IMR-90 (cell line): ENCODE measurements at regions not wholly inside any gene's neighbourhood (a gene's known extent, or its start where the extent isn't known, plus 50 kb on each side); places are given as distances from the start of the nearest gene placed in this dataset.

Source experiments
- ATAC-seq: fragments of 200-7000 bp; cut with Tn5 transposase; 2 replicates; pipeline ENCODE4 v1.9.1; 2020; ENCODE audit warnings: low read depth, mild to moderate bottlenecking, moderate library complexity
- BruUV-seq: library from RNA; stranded (reverse); fragments of 400-500 nt; replicated peaks from 2 replicates; lab custom pipeline; 2021; lab: Mats Ljungman, UMichigan
- CTCF ChIA-PET: fragments of 300-600 bp; formaldehyde crosslinking; extraction: SDS; loops from one replicate; lab custom pipeline; 2021; ENCODE audit warnings: antibody characterized with exemption; lab: Yijun Ruan, JAX
- POLR2A ChIA-PET: fragments of 300-600 bp; sonication (Branson Sonifier 250); formaldehyde crosslinking; loops from one replicate; lab custom pipeline; 2022; ENCODE audit warnings: antibody characterized with exemption; ENCODE audit not compliant: unreplicated experiment; lab: Charles Lee
- DNase-seq: peaks from one replicate; pipeline ENCODE4 v3.0.0; 2013
- H2AFZ ChIP-seq: replicated peaks from 2 replicates; pipeline ENCODE3; 2013; ENCODE audit warnings: low read length, mild to moderate bottlenecking; ENCODE audit not compliant: poor library complexity
- H2AK5ac ChIP-seq: 2 replicates; pipeline ENCODE4 v1.6.1; 2013; ENCODE audit warnings: low read depth, low read length, inconsistent platforms
- H2AK9ac ChIP-seq: replicated peaks from 2 replicates; pipeline ENCODE3; 2013; ENCODE audit warnings: mild to moderate bottlenecking, low read depth, low read length, moderate library complexity; ENCODE audit not compliant: poor library complexity
- H2BK120ac ChIP-seq: 2 replicates; pipeline ENCODE4 v1.6.1; 2013; ENCODE audit warnings: low read depth, low read length, inconsistent platforms
- H2BK15ac ChIP-seq: 3 replicates; pipeline ENCODE4 v1.6.1; 2013; ENCODE audit warnings: low read depth, low read length, inconsistent platforms
- H2BK20ac ChIP-seq: 2 replicates; pipeline ENCODE4 v1.6.1; 2013; ENCODE audit warnings: low read depth, mild to moderate bottlenecking, inconsistent platforms, low read length, moderate library complexity
- H2BK5ac ChIP-seq: 2 replicates; pipeline ENCODE4 v1.6.1; 2013; ENCODE audit warnings: mild to moderate bottlenecking, low read depth, low read length, inconsistent platforms; ENCODE audit not compliant: poor library complexity, severe bottlenecking
- H3K14ac ChIP-seq: replicated peaks from 2 replicates; pipeline ENCODE4 v1.6.1; 2013; ENCODE audit warnings: low read depth, low read length, inconsistent platforms
- H3K18ac ChIP-seq: 2 replicates; pipeline ENCODE4 v1.6.1; 2013; ENCODE audit warnings: low read depth, low read length, control low read depth
- H3K23ac ChIP-seq: 2 replicates; pipeline ENCODE4 v1.6.1; 2013; ENCODE audit warnings: low read depth, low read length, inconsistent platforms
- H3K27ac ChIP-seq: 2 replicates; pipeline ENCODE4 v1.5.1; 2013; ENCODE audit warnings: mild to moderate bottlenecking, control low read depth, low read length; ENCODE audit not compliant: insufficient read depth
- H3K27me3 ChIP-seq: 2 replicates; pipeline ENCODE4 v1.6.1; 2013; ENCODE audit warnings: low read length; ENCODE audit not compliant: control insufficient read depth, insufficient read depth
- H3K36me3 ChIP-seq: 2 replicates; pipeline ENCODE4 v1.6.1; 2013; ENCODE audit warnings: low read length, mixed read lengths; ENCODE audit not compliant: control insufficient read depth, insufficient read depth
- H3K4ac ChIP-seq: 2 replicates; pipeline ENCODE4 v1.6.1; 2013; ENCODE audit warnings: low read depth, low read length, inconsistent platforms
- H3K4me1 ChIP-seq: 2 replicates; pipeline ENCODE4 v1.6.1; 2013; ENCODE audit warnings: low read length, mixed read lengths; ENCODE audit not compliant: control insufficient read depth, insufficient read depth
- H3K4me2 ChIP-seq: 2 replicates; pipeline ENCODE4 v1.6.1; 2013; ENCODE audit warnings: low read depth, mild to moderate bottlenecking, control low read depth, low read length, moderate library complexity
- H3K4me3 ChIP-seq: 2 replicates; pipeline ENCODE4 v1.5.1; 2013; ENCODE audit warnings: low read depth, mild to moderate bottlenecking, control low read depth, low read length, moderate library complexity; ENCODE audit not compliant: insufficient read depth
- H3K56ac ChIP-seq: 2 replicates; pipeline ENCODE4 v1.6.1; 2013; ENCODE audit warnings: low read length, inconsistent platforms; ENCODE audit not compliant: insufficient read depth; ENCODE audit errors: extremely low read depth
- H3K79me1 ChIP-seq, 2 experiments: 2 replicates each; pipeline ENCODE4 v1.6.1; 2013; ENCODE audit warnings: low read length in 2 of 2, inconsistent platforms in 1 of 2, low read depth in 1 of 2
- H3K9ac ChIP-seq: 2 replicates; pipeline ENCODE4 v1.6.1; 2013; ENCODE audit warnings: low read depth, low read length, control low read depth
- H3K9me1 ChIP-seq: 2 replicates; pipeline ENCODE4 v1.6.1; 2013; ENCODE audit warnings: low read length, inconsistent platforms; ENCODE audit not compliant: insufficient read depth
- H3K9me3 ChIP-seq: 2 replicates; pipeline ENCODE4 v1.6.1; 2013; ENCODE audit warnings: low read length; ENCODE audit not compliant: control insufficient read depth, insufficient read depth
- H4K20me1 ChIP-seq: 2 replicates; pipeline ENCODE4 v1.6.1; 2013; ENCODE audit warnings: low read length, inconsistent platforms; ENCODE audit not compliant: insufficient read depth
- H4K5ac ChIP-seq: 2 replicates; pipeline ENCODE4 v1.6.1; 2013; ENCODE audit warnings: mild to moderate bottlenecking, low read depth, low read length, control low read depth
- H4K8ac ChIP-seq, 2 experiments: 2 replicates each; pipeline ENCODE4 v1.6.1; 2013; ENCODE audit warnings: low read depth in 2 of 2, low read length in 2 of 2, control low read depth in 1 of 2, inconsistent platforms in 1 of 2
- H4K91ac ChIP-seq: 2 replicates; pipeline ENCODE4 v1.6.1; 2013; ENCODE audit warnings: low read depth, low read length, inconsistent platforms; ENCODE audit not compliant: insufficient read depth
- BHLHE40 ChIP-seq: fragments of 150-350 bp; IDR thresholded peaks from 2 replicates; pipeline ENCODE4 v1.6.1; 2016; ENCODE audit warnings: mild to moderate bottlenecking, low read depth, low read length
- CEBPB ChIP-seq: IDR thresholded peaks from 2 replicates; pipeline ENCODE4 v1.6.1; 2012; ENCODE audit warnings: low read depth, low read length, improper control_type of control experiment
- CHD1 ChIP-seq: IDR thresholded peaks from 2 replicates; pipeline ENCODE4 v1.6.1; 2012; ENCODE audit warnings: low read depth, low read length, improper control_type of control experiment
- FOS ChIP-seq: fragments of 150-350 bp; IDR thresholded peaks from 2 replicates; pipeline ENCODE4 v1.6.1; 2016; ENCODE audit warnings: low read depth, low read length
- MAFK ChIP-seq: IDR thresholded peaks from 2 replicates; pipeline ENCODE4 v1.6.1; 2012; ENCODE audit warnings: low read depth, low read length, improper control_type of control experiment
- MAZ ChIP-seq: IDR thresholded peaks from 2 replicates; pipeline ENCODE4 v1.6.1; 2012; ENCODE audit warnings: low read depth, mild to moderate bottlenecking, low read length, improper control_type of control experiment, moderate library complexity, borderline replicate concordance
- MXI1 ChIP-seq: IDR thresholded peaks from 2 replicates; pipeline ENCODE4 v1.6.1; 2012; ENCODE audit warnings: low read depth, mild to moderate bottlenecking, low read length, moderate library complexity, borderline replicate concordance
- NFE2L2 ChIP-seq: fragments of 150-350 bp; IDR thresholded peaks from 2 replicates; pipeline ENCODE4 v1.6.1; 2016; ENCODE audit warnings: low read depth, mild to moderate bottlenecking, low read length
- POLR2A ChIP-seq: IDR thresholded peaks from 2 replicates; pipeline ENCODE4 v1.6.1; 2012; ENCODE audit warnings: mild to moderate bottlenecking, low read depth, low read length
- RAD21 ChIP-seq: IDR thresholded peaks from 2 replicates; pipeline ENCODE4 v1.6.1; 2012; ENCODE audit warnings: low read length, improper control_type of control experiment
- RCOR1 ChIP-seq: IDR thresholded peaks from 2 replicates; pipeline ENCODE4 v1.6.1; 2012; ENCODE audit warnings: mild to moderate bottlenecking, low read length, improper control_type of control experiment; ENCODE audit not compliant: insufficient replicate concordance
- RFX5 ChIP-seq: IDR thresholded peaks from 2 replicates; pipeline ENCODE4 v1.8.0; 2012; ENCODE audit warnings: low read depth, mild to moderate bottlenecking, low read length, moderate library complexity
- SMC3 ChIP-seq: fragments of 150-350 bp; IDR thresholded peaks from 2 replicates; pipeline ENCODE4 v1.6.1; 2016; ENCODE audit warnings: low read depth, mild to moderate bottlenecking, antibody characterized with exemption, low read length, moderate library complexity
- WGBS, 2 experiments: methylation state at CpG; one replicate each; pipeline versions ENCODE4 v1.1.5 to v1.1.7; 2013; ENCODE audit warnings: missing lambda C conversion rate in 2 of 2; ENCODE audit not compliant: insufficient read length in 1 of 2; ENCODE audit errors: extremely low coverage in 2 of 2; 5-methylcytosine and 5-hydroxymethylcytosine counted together
- dilution Hi-C: fragments of 300-500 bp; cut with HindIII; formaldehyde crosslinking; loops from one replicate; pipeline ENCODE4 v1.14.3; 2018; ENCODE audit warnings: low sequenced_read_pairs; ENCODE audit not compliant: unreplicated experiment
- in situ Hi-C: fragments of 300-500 bp; cut with MboI; formaldehyde crosslinking; loops from 3 replicates; pipeline ENCODE4 v1.14.3; 2019; ENCODE audit warnings: low sequenced_read_pairs, inconsistent platforms, mixed read lengths
- intact Hi-C: fragments of 100-400 bp; cut with micrococcal nuclease; formaldehyde crosslinking; loops from 2 replicates; pipeline ENCODE4 v1.10.0; 2022
- TF ChIP-seq, protein P1 (sequence below): fragments of 150-350 bp; IDR thresholded peaks from 2 replicates; pipeline ENCODE4 v1.6.1; 2017; ENCODE audit warnings: mild to moderate bottlenecking, antibody characterized with exemption, low read length, low read depth
- TF ChIP-seq, protein P2 (sequence below): conservative IDR thresholded peaks from 2 replicates; pipeline ENCODE4 v1.5.1; 2012; ENCODE audit warnings: mild to moderate bottlenecking, low read depth, low read length, improper control_type of control experiment
- TF ChIP-seq, protein P3 (sequence below): fragments of 150-350 bp; IDR thresholded peaks from 2 replicates; pipeline ENCODE4 v1.6.1; 2016; ENCODE audit warnings: low read depth, mild to moderate bottlenecking, low read length, moderate library complexity, borderline replicate concordance

DNA sequence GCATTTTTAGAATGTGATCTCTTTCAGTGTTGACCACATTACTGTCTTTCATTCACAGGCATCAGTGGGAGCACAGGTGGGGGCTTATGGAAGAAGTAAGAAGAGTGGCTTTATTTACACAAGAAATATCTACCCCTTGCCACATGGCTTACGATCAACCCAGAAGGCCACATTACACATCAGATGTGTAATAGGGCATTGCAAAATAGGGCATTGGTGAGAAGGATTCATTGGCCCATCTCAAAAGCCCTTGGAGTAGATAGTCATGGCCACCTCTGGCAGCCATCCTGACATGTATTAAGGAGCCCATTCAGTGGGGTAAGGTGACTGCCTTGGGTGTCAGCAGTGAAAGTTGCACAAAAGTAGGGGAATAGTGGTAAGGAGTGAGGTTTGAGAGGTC, 97.5 kb downstream of the MAFB start:
- H3K9me3 ChIP-seq = no peaks in the 10 kb centered on the region

More for the DNA sequence above, 97.5 kb downstream of the MAFB start:
- H3K4me2 ChIP-seq = no peak overlapping the region
- no peak overlapping the region for H2AFZ ChIP-seq
- H3K23ac ChIP-seq = no peak overlapping the region
- no peak overlapping the region for H3K56ac ChIP-seq
- no peak overlapping the region for H4K8ac ChIP-seq
- no peak overlapping the region for H3K4me3 ChIP-seq
- POLR2A ChIA-PET = no interaction called here
- no peak overlapping the region for H3K18ac ChIP-seq
- no peak overlapping the region for H3K9ac ChIP-seq
- TF ChIP-seq, protein P1, sequence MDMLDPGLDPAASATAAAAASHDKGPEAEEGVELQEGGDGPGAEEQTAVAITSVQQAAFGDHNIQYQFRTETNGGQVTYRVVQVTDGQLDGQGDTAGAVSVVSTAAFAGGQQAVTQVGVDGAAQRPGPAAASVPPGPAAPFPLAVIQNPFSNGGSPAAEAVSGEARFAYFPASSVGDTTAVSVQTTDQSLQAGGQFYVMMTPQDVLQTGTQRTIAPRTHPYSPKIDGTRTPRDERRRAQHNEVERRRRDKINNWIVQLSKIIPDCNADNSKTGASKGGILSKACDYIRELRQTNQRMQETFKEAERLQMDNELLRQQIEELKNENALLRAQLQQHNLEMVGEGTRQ = no peak
- TF ChIP-seq BHLHE40 (no peak), CHD1 (no peak), MAZ (no peak), FOS (no peak), MXI1 (no peak), POLR2A (no peak), RCOR1 (no peak), RFX5 (no peak), RAD21 (no peak), CEBPB (no peak), NFE2L2 (no peak), MAFK (no peak), SMC3 (no peak)
- TF ChIP-seq, protein P2, sequence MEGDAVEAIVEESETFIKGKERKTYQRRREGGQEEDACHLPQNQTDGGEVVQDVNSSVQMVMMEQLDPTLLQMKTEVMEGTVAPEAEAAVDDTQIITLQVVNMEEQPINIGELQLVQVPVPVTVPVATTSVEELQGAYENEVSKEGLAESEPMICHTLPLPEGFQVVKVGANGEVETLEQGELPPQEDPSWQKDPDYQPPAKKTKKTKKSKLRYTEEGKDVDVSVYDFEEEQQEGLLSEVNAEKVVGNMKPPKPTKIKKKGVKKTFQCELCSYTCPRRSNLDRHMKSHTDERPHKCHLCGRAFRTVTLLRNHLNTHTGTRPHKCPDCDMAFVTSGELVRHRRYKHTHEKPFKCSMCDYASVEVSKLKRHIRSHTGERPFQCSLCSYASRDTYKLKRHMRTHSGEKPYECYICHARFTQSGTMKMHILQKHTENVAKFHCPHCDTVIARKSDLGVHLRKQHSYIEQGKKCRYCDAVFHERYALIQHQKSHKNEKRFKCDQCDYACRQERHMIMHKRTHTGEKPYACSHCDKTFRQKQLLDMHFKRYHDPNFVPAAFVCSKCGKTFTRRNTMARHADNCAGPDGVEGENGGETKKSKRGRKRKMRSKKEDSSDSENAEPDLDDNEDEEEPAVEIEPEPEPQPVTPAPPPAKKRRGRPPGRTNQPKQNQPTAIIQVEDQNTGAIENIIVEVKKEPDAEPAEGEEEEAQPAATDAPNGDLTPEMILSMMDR = no peak
- TF ChIP-seq, protein P3, sequence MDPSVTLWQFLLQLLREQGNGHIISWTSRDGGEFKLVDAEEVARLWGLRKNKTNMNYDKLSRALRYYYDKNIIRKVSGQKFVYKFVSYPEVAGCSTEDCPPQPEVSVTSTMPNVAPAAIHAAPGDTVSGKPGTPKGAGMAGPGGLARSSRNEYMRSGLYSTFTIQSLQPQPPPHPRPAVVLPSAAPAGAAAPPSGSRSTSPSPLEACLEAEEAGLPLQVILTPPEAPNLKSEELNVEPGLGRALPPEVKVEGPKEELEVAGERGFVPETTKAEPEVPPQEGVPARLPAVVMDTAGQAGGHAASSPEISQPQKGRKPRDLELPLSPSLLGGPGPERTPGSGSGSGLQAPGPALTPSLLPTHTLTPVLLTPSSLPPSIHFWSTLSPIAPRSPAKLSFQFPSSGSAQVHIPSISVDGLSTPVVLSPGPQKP = no peak
- no peaks in the 10 kb centered on the region for H3K4me1 ChIP-seq
- dilution Hi-C loops (no loop called here), in situ Hi-C loops (no loop called here), intact Hi-C loops (no loop called here)
- no peaks in the 10 kb centered on the region for H3K79me1 ChIP-seq
- no peak overlapping the region for H2AK5ac ChIP-seq
- H4K91ac ChIP-seq = no peak overlapping the region
- H4K5ac ChIP-seq = no peak overlapping the region
- CTCF ChIA-PET = no interaction called here
- no peaks in the 10 kb centered on the region for H4K20me1 ChIP-seq
- no peaks in the 10 kb centered on the region for H3K36me3 ChIP-seq
- H3K27me3 ChIP-seq = no peaks in the 10 kb centered on the region
- no peak overlapping the region for H2BK120ac ChIP-seq
- no peaks in the 10 kb centered on the region for H3K9me1 ChIP-seq
- BruUV-seq = no TSS peak
- no peak overlapping the region for H2BK5ac ChIP-seq
- H2BK20ac ChIP-seq = no peak overlapping the region
- no CpG with 5 or more reads among the region's 1 CpG for WGBS, 2 experiments
- H2BK15ac ChIP-seq = no peak overlapping the region
- H3K27ac ChIP-seq = no peak overlapping the region
- H2AK9ac ChIP-seq = no peak overlapping the region
- H3K14ac ChIP-seq = no peak overlapping the region
- ATAC-seq (no peak), DNase-seq (no peak)
- no peak overlapping the region for H3K4ac ChIP-seq
